Nucleus accumbens (tissue), 56 donors: ENCODE measurements at regions not wholly inside any gene's neighbourhood (a gene's known extent, or its start where the extent isn't known, plus 50 kb on each side); places are given as distances from the start of the nearest gene placed in this dataset.
"Not testable (repeated sequence)": the region's sequence is repeated elsewhere in the genome, so short reads cannot be mapped to it uniquely, and the experiment has no call there.

Experiments used
- DNase-seq, 56 donors: peaks; one replicate each; lab custom pipeline; 2025; lab: John Stamatoyannopoulos, UW

DNA sequence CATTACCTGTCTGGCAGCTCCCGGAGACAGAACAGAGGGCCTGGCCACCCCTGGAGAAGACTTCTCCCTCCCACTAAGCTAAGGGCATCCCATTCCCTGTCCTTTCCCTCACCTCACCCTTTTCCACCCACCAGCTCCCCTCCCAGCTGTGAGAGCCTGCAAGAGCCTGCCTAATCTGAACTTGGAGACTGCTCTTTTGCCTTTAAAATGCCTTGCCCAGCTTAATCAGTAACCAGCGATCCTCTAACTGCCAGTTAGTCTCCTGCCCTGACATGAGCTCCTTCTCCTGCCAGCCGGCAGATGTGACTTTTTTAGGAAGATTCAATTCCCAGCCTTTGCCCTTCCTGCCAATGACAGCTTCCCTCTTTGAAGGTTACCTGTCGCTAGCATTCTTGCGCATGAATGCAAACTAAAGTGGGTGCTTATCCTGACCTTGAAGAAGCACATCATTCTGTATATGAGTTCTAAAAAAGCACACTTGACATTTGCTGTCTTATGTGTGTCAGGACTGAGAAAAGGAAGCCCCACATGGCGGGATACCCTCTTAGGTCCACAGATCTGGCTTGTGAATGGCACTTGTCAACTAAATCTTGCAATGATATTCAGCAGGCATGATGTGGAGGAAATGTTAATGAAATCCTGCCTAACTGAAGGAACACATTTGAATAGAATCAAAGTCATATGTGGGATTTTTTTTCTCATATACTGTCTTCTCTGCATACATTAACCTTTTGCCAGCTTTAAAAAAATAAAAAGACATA lies 411.2 kb upstream of the SLC30A5 start:
- peak in 2 of 56 donors; percentile 7 to 42 for DNase-seq

DNA sequence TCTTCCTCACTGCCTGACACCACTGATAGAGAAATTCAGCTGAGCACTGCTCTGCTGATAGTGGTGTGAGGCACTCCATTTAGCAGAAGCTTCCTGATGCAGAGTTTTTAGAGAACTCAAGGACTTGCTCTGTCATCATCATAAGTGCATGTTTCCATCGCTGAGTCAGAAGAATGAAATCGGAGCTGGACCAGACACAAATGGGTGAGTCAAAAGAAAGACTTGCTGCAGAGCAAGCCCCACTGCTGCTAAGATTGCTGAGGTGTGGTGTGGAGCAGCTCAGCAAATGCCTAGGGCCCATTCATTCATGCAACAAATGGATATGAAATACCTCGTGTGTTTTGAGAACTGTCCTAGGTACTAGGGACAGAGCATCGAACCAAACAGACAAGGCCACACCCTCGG lies 410.2 kb upstream of the SLC30A5 start:
- DNase-seq, result no peak

DNA sequence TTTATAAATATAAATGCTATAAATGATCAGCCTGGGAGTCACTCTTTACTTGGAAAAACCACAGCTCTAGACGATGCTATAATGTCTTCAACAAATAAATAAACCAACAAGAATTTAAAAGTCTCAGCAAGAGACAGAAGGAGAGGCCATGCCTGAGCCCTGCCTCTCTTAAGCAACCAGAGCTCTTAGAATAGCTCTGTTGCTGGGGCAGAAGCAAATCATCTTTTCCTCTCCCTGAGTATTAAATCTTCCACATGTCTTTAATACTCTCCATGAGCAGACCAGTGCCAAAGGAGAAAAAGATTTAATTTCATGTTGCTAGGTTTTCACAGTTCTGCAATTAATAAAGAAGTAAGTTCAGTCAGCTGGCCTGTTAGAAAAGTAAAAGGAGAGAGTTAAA lies 408.0 kb upstream of the SLC30A5 start:
- DNase-seq, result no peak

DNA sequence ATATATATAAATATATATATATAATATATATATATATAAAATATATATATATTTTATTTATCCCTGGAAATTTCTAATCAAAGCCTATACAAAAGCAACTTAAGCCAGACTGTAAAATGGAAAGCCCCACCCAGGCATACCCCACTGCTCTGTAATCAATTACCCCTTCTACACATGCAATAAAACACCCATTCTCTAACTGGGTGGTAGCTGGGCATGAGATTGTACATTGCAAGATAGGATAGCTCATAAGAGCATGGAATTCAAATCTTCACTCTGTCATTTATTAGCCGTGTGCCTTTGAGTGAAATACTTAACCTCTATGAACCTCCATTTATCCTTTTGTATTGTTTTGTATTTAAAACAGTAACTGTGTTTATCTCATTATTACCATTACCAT lies 405.3 kb upstream of the SLC30A5 start:
- DNase-seq, result no peak

DNA sequence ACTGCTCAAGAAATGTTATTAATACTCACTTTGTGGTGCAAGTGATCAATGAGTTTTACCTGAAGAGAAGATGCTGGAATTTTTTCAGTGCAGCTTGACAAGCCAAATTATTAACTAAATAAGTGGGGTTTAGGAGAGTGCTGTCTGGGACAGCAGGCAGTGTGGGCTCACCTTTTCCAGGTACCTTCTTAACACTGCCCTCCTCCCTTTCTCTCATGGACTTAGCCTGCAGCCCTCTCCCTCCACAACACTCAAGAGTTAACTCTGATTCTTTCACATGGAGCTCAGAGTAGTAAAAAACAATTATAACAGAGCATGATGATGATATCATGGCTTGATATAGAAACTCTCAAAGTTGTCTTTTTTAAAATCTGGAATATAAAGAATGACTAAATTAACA lies 404.8 kb upstream of the SLC30A5 start:
- DNase-seq, result no peak

DNA sequence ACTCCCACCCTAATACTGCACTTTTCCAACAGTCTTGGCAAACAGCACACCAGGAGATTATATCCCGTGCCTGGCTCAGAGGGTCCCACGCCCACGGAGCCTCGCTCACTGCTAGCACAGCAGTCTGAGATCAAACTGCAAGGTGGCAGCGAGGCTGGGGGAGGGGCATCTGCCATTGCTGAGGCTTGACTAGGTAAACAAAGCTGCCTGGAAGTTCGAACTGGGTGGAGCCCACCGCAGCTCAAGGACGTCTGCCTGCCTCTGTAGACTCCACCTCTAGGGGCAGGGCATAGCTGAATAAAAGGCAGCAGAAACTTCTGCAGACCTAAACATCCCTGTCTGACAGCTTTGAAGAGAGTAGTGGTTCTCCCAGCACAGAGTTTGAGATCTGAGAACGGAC lies 401.9 kb upstream of the SLC30A5 start:
- not testable (repeated sequence) for DNase-seq

DNA sequence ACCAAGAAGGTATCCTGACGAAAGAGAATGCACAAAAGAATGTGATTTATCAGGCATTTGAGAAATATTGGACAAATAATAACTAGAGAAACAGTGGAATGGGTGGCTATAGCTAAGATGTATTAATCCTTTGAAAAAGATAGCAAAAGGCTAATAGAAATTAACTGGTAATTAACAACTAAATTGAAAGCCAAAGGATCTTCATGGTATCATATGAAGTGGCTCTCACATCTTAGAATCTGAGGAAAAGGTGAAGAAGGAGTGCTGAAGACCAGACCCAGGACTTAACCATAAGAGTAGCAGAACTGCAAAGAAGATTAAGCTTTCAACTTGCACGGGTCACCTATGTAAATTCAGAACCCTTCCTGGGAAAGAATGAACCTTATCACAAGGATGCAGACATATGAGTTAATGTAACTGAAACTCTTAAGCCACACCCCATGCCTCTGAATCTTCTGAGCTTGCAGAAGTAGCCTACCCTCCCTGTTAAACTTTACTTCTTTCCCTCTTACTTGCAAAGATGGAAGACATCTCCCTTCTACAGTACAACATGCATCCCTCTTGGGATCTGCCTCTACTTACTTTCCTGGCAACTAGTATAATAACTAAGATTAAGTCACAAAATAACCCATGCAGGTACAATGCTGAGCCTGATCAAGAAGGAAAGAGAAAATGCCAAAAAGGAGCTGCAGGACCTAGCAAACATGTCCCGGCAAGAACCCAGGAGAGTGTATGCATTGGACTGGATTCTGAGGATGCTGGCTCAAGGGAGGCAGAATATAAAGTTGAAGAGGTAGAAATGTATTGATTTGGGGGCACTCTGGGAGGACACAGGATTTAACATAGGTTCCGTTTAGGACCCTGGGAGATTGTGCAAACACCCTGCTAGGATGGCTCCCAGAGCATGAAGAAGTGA lies 395.5 kb upstream of the SLC30A5 start:
- DNase-seq, result no peak

DNA sequence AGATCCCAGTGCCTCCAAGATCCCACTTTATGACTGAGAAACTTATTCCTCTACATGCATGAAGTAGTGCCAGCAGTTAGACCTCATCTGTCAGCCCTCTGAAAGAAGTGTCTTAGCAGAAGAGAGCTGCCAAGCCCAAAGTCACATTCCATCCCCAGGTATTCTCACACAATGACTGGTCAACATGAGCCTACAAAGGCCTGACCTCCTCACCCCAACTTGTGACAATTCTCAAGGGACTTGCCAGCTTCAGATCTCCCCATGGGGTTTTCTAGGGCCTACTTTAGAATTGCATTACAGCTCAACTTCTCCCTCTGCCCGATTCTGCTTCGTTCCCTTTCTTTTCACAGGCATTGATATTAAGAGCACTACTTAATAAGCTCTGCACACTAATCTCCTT lies 393.8 kb upstream of the SLC30A5 start:
- no peak for DNase-seq

DNA sequence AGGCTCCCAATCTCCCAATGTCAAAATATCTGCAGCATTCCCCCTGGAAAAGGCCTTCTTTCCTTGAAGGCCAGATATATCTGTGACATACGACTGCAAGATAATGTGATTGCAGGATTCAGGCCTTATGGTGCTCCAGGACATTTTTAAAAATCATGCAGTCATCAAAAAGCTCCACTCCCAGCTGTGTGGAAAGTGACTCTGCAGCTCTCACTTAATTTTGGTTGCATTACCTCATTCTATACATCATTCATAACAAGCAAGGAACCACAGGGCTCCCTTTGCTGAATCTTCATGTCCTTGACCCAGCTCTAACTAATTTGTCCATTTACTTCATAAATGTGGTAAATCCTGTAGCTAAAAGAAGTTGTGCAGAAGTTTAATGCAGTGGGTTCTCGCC lies 386.2 kb upstream of the SLC30A5 start:
- DNase-seq, result no peak

DNA sequence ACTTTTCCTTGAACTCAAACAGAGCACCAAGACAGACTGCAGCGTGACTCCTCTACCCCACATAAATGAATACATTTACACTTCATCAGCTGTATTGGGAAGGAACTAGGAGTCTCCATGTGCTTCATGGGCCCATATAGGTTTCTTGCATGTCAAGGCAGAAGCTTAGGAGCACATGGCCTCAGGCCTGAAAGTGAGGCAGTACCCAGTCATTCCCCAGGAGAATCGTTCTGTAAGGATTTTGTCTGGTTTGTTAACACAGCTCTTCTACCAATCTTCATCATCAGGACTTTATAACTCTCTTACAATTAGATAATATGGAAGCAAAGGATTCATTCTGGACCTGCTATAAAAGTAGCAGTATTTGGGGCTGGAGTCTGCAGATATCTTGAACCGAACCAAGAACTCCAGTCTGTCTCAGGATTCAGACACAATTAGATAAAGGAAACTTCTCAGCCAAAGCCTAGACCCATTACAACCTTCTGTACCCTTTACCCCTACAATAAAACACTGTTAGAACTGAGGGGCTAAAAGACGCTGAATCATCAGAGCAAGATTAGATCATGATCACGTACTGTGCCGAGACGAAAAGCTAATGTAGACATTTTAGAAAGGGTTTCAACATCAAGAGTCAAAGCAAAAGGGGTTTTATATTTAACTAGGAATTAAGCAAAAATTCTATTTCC lies 385.5 kb upstream of the SLC30A5 start:
- no peak for DNase-seq

DNA sequence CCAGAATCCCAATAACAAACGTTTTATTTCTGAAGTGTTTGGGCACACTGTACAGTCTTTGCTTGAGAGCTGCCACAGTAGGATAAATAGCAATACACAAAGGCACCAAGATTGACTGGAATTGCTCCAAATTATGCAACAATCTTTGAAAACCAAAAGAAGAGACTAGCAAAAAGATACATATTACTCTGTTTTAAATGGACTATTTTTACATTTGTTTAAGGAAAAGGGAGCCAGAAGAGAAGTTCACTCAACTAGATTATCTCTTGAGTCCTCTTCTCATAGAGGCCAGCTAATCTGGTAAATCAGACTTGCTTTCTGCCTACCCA lies 385.0 kb upstream of the SLC30A5 start:
- no peak for DNase-seq

DNA sequence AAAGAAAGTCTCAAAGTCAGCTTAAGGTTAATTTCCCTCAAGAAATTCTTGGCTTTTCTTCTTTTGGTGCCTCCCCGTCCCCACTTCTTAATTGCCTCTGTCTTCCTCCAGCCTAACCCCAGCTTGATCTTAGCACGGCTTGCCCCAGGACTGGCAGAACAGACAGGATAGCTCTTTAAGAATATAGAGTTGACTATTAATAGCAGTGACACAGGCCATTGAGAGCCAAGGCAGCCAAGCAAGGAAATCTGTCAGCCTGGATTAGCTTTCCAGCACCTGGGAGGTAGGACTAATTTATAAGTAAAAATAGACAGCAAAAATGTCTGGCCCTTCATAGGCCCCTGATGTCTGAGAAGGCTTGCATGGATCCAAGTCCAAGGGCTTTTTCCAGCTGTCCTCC lies 384.6 kb upstream of the SLC30A5 start:
- no peak for DNase-seq

DNA sequence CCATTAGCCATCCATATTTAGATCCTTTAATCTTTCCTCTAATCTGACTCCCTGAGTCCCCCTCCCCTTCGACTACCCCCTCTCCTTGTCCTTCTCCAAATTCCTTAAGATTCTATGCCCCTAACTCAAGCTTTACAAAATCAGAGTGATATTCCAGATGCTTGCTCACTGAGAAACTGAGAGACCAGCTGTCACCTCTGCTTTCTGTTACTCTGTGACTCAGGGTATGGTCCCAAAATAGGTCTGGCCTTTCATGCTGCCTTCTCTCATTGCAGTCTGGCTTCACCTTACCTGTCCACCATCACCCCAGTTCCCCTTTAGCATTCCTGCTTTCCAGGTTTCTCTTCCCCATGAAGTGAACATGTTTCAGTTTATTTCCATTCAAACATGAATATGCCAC lies 383.3 kb upstream of the SLC30A5 start:
- DNase-seq, result no peak

DNA sequence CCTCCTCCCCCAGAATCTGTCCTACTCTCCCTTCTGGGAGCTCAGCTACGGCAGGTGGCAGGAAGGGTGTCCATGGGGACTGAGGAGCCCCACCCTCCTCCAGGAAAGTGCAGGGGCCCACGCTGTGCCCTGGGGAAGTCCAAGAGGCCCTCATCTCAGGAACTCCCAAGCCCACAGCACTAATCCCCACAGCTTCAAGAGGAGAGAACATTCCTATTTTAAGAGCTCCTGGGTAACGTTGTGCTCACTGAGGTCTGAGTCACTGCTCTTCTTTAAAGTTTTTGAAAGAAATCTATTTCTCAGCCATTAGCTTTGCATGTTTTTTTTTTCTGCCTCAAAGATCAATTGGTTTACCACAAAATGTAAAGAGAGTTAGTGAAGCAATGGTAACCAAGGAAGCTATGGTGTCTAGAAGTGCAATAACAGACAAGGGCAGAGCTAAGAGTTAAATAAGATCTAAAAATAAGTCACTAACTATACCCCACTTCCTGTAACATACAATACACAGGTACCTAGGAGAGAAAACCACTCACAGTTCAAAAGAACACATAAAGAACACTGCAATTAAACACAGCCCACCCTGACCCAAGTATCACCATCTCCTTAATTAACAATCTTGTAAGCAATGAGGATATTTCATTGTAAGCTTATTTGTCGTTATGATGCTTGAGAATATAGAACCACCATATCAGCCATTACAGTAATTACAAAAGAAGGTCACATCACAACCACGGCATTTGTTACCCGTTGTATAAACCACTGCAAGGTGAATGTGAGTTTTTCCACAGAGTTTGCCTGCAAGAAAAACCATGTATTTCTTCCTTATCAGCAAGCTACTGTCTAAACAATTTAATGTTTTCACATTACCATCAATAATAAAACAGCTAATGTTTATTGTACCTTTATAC lies 382.3 kb upstream of the SLC30A5 start:
- peak in 16 of 56 donors; percentile 9 to 60 (median 27) for DNase-seq

DNA sequence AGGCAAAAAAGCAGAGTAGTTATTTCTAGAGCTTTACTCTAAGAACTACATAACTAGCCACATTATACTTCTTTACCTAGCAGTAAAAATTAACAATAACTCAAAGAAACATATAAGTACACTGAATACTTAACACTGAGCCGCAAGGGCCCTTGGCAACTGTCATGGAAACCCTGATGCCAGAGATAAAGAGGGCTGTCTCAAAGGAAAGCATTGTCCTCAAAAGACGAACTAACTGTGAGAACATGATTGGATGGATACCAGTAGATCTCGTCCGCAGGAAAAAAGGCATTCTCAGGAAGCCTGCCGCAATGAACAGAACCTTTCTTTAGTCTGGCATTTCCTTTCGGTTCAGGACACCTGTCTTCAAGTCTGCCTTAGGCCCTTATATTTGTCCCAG lies 379.0 kb upstream of the SLC30A5 start:
- peak in 3 of 56 donors; percentile 4 to 7 (median 4) for DNase-seq

DNA sequence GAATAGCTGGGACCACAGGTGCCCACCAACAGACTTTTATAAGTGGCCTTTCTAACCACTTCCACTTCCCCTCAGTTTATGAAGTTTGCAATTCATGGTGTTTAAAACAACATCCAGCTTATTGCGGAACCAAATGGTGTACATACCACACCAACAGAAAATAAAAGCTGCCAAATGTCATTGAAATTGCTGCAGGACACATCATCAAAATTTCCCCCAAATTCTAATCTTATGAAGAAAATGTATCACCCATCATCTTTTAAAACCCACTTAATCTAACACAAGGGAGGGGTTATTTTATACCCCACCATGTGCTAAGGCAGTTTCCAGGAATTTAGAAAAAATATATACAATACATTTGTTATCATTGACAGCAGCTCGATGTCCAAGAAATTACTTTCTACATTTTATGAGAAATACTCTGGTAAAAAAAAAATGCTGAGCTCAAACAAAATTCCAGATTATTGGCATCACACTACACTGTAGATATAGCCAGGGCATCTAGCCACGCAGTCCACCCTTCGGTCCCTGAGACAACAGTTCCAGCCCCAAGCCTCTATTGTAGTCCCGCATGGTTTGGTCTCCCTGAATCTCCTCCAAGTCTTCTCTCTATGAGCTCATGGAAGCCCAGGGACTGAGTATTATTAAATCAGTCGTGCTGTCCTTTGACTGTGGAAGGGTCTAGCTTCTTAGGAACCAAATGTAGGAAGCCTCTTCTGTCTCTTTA lies 372.8 kb upstream of the SLC30A5 start:
- no peak for DNase-seq

DNA sequence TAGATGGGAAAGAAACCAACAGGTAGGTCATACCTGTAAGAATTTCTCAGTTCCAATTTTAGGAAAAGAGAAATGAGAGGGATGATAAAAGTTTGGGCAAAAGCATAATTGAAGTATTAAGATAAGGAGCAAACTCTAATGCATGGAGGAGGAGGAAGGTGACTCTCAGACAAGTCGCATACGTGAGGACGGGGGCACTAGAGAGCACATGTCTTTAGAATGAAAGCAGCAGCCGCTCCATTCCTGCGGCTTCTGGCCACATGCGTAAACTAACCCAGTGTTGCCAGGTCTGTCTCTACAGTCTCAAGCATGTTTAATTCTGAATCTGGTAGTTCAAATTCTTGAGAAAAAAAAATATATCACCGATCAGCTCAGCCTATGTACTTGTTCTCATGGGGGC lies 371.5 kb upstream of the SLC30A5 start:
- no peak for DNase-seq

DNA sequence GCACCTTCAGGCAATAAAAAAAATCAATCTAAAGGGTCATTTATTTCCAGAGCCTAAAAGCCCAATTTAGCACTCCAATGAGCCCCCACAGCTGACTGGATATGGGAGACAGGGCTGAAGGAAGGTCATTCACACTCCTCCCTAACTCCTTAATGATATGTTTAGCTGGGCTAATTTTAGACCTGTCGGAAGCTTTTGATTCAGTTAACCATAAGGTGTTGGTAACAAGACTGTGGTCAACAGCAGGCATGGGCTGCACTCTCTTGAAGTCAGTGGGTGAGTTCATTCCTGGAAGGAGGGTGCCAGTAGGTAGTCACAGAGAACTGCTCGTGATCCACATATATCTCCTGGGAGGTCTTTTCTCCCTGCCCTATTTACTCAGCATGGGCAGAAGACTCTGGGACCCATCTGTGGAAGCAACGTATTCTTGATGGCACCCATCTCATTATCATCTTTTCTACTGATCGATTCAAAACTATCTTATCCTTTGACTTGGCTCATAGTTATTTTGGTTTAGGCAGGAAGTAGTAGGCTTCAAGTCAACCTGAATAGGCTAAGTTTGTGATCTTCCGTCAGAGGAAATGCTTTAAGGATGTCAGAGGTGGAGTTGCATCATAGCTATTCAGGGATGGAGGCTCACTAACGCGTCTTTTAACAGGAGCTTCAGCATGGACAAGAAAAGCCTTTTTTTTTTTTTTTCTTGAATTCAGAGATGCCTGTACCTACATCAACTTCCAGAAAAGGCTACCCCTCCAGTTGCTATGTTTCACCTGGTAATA lies 367.7 kb upstream of the SLC30A5 start:
- DNase-seq, result no peak

DNA sequence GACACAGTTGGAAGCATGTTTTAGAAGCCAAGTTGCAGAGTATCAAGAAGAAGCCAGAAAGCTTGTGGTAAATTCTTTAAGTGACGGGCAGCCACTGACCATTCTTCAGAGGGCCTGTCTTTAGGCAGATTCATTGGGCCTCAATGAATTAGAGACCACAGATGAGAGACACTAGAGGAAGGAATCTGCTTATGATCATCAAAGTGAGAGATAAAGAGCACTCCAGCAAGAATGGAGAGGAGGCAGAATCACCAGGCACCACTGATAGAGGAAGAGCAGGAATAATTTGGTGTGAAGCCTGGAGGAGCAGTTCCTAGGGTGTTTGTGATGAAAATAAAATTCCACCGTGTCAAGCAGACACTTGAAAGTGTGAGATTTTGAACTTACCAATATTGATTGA lies 365.9 kb upstream of the SLC30A5 start:
- DNase-seq, result no peak
